ENCODE measurements at regions not wholly inside any gene's neighbourhood (a gene's known extent, or its start where the extent isn't known, plus 50 kb on each side); places are given as distances from the start of the nearest gene placed in this dataset.

DNA sequence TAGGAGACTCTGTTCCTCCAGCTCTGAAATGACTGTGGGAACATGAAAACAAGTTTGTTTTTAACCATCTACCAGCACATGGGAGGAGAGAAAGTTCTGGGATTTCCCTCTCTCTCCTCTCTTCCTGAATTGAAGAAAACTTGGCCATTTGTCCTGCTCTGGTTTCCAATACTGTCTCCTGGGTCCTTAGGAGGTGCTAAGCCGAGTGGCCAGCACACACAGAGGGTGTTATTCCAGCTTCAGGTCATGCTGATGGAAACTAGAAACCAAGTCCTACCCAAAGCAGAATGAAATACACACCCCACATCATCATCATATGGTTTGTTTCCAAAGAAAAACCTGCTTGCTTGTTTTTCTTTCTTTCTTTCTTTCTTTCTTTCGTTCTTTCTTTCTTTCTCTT, 172.7 kb downstream of the RPLP1 start:
- Histone ChIP-seq H3K36me3 (ENCODE audit: control insufficient read depth in 1 of 2, insufficient read depth in 2 of 2, low read depth in 1 of 2, low read length in 2 of 2) (no peaks in the 10 kb centered on the region), H3K27me3 (ENCODE audit: control insufficient read depth in 1 of 2, insufficient read depth in 1 of 2, low read length in 2 of 2) (peaks cover 20 to 61% of the 10 kb centered on the region in 2 experiments), H4K91ac (ENCODE audit: low read length) (no peak overlapping the region), H2BK15ac (ENCODE audit: low read depth, poor library complexity, severe bottlenecking) (no peak overlapping the region), H3K4me1 (ENCODE audit: control insufficient read depth, insufficient read depth, low read depth, low read length) (no peaks in the 10 kb centered on the region), H4K8ac (ENCODE audit: low read length) (no peak overlapping the region), H3K18ac (ENCODE audit: low read depth in 1 of 2, low read length in 2 of 2) (no peak overlapping the region), H2AK5ac (ENCODE audit: low read length, severe bottlenecking) (no peak overlapping the region), H3K9me3 (ENCODE audit: control insufficient read depth, low read length) (no peaks in the 10 kb centered on the region), H2AFZ (ENCODE audit: low read depth, low read length) (no peak overlapping the region), H3K4me3 (ENCODE audit: insufficient read depth in 1 of 2, low read depth in 1 of 2, low read length in 2 of 2) (no peak overlapping the region), H3K4me2 (ENCODE audit: low read length, poor library complexity, severe bottlenecking) (no peak overlapping the region), H2BK5ac (ENCODE audit: low read depth, low read length, poor library complexity, severe bottlenecking) (no peak overlapping the region), H2BK12ac (ENCODE audit: low read length in 2 of 2) (no peak overlapping the region), H3K4ac (ENCODE audit: low read depth in 1 of 2, low read length in 2 of 2) (no peak overlapping the region), H3K9ac (ENCODE audit: low read length) (no peak overlapping the region), H2BK120ac (ENCODE audit: low read depth, low read length) (no peak overlapping the region), H3K79me1 (replicated peaks; ENCODE audit: low read length, poor library complexity, severe bottlenecking) (no peaks in the 10 kb centered on the region), H3K14ac (ENCODE audit: low read length in 2 of 2) (no peak overlapping the region), H3K27ac (ENCODE audit: low read length, poor library complexity, severe bottlenecking) (no peak overlapping the region), H3K23ac (ENCODE audit: low read length in 2 of 2) (no peak overlapping the region)
- WGBS, result 23% methylated on average over 2 of the region's 2 CpGs
- DNase-seq, result no peak

DNA sequence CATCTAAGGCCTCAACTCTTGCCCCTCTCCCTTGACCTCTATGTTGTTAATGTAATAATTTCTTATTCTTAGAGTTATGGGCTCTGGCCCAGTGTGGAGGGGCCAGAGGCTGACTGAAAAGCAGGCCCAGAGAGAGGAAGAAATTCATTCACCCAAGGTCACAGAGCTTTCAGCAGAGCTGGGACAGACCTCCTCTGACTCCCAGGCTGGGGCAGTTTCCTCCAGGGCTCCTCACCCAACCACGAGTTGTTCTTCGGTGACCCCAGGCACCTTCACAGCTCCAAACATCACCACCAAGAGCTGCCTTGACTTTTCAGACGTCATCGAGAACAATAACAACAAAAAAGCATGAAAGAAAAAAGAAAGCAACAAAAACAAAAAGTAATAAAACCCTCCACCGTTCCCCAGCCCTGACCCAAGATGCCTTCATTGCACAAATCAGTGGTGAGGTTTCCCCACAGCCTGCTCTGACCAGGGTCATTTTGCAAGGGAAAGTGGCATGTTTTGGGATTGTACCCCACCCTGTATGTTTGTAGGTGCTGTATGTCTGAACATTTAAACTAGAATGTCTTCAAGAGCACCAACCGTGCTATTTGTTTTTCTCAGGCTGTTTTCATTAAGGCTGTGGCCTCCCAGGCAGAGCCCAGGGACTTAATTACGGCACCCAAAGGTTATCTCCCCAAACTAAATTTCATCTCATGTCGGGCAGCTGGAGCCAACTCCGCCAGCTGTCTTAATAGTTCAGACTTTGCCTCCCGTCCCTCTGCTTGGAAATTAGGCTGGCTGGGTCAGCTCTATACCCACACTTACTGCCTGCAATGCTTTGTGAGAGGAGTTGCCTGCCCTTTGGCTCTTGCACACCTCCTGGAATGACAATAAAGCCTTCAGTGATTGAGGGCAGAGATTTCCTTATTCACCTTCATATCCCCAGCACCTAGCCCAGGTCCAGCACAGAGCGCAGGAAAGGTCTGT, 173.8 kb downstream of the RPLP1 start:
- Histone ChIP-seq H3K4me2 (ENCODE audit: low read length, poor library complexity, severe bottlenecking) (no peak overlapping the region), H3K4ac (ENCODE audit: low read depth in 1 of 2, low read length in 2 of 2) (no peak overlapping the region), H2AFZ (ENCODE audit: low read depth, low read length) (no peak overlapping the region), H3K4me3 (ENCODE audit: insufficient read depth in 1 of 2, low read depth in 1 of 2, low read length in 2 of 2) (no peak overlapping the region), H3K9me3 (ENCODE audit: control insufficient read depth, low read length) (no peaks in the 10 kb centered on the region), H2BK12ac (ENCODE audit: low read length in 2 of 2) (no peak overlapping the region), H2BK15ac (ENCODE audit: low read depth, poor library complexity, severe bottlenecking) (no peak overlapping the region), H2BK120ac (ENCODE audit: low read depth, low read length) (no peak overlapping the region), H2AK5ac (ENCODE audit: low read length, severe bottlenecking) (no peak overlapping the region), H3K36me3 (ENCODE audit: control insufficient read depth in 1 of 2, insufficient read depth in 2 of 2, low read depth in 1 of 2, low read length in 2 of 2) (no peaks in the 10 kb centered on the region), H3K4me1 (ENCODE audit: control insufficient read depth, insufficient read depth, low read depth, low read length) (no peaks in the 10 kb centered on the region), H3K79me1 (replicated peaks; ENCODE audit: low read length, poor library complexity, severe bottlenecking) (no peaks in the 10 kb centered on the region), H3K18ac (ENCODE audit: low read depth in 1 of 2, low read length in 2 of 2) (no peak overlapping the region), H3K9ac (ENCODE audit: low read length) (no peak overlapping the region), H3K27ac (ENCODE audit: low read length, poor library complexity, severe bottlenecking) (no peak overlapping the region), H2BK5ac (ENCODE audit: low read depth, low read length, poor library complexity, severe bottlenecking) (no peak overlapping the region), H3K14ac (ENCODE audit: low read length in 2 of 2) (no peak overlapping the region), H4K8ac (ENCODE audit: low read length) (no peak overlapping the region), H3K23ac (ENCODE audit: low read length in 2 of 2) (no peak overlapping the region), H4K91ac (ENCODE audit: low read length) (no peak overlapping the region), H3K27me3 (ENCODE audit: control insufficient read depth in 1 of 2, insufficient read depth in 1 of 2, low read length in 2 of 2) (peaks cover 31 to 68% of the 10 kb centered on the region in 2 experiments)
- no peak for DNase-seq
- WGBS, result 83% methylated on average over 10 of the region's 11 CpGs

DNA sequence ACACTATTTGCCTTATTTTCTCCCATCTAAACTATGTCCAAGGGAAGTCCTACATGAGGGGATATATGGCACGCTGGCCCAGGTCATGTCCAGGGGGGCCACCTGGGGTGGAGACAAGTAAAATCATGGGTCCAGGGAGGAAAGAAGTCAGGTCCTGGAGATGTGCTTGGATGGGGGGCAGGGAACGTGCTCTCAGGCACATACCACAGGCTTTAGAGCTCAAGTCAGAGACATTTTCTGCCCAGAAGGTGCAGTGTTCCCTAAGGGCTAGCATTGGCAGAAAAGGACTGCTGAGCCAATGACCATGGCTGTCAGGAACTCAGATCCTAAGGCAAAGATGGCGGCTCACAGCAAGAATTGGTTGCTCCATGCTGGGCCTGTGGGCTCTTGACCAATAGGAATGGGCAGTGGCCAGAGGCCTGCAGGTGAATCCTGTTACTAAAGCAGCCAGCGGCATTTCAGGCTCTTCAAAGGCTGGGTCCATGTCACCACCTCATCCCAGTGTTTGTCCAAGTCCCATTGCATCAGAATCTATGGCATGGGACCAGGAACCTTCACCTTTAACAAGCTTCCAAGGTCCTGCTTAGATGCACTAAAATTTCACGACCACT, 175.0 kb downstream of the RPLP1 start:
- Histone ChIP-seq H3K4me1 (ENCODE audit: control insufficient read depth, insufficient read depth, low read depth, low read length) (no peaks in the 10 kb centered on the region), H3K27ac (ENCODE audit: low read length, poor library complexity, severe bottlenecking) (no peak overlapping the region), H3K4me2 (ENCODE audit: low read length, poor library complexity, severe bottlenecking) (no peak overlapping the region)

More for the DNA sequence above, 175.0 kb downstream of the RPLP1 start:
- Histone ChIP-seq H2BK120ac (ENCODE audit: low read depth, low read length) (no peak overlapping the region), H3K4ac (ENCODE audit: low read depth in 1 of 2, low read length in 2 of 2) (no peak overlapping the region), H2BK12ac (ENCODE audit: low read length in 2 of 2) (no peak overlapping the region), H4K91ac (ENCODE audit: low read length) (no peak overlapping the region), H3K14ac (ENCODE audit: low read length in 2 of 2) (no peak overlapping the region), H4K8ac (ENCODE audit: low read length) (no peak overlapping the region), H2AK5ac (ENCODE audit: low read length, severe bottlenecking) (no peak overlapping the region), H3K18ac (ENCODE audit: low read depth in 1 of 2, low read length in 2 of 2) (no peak overlapping the region), H2AFZ (ENCODE audit: low read depth, low read length) (no peak overlapping the region), H3K9me3 (ENCODE audit: control insufficient read depth, low read length) (no peaks in the 10 kb centered on the region), H2BK15ac (ENCODE audit: low read depth, poor library complexity, severe bottlenecking) (no peak overlapping the region), H2BK5ac (ENCODE audit: low read depth, low read length, poor library complexity, severe bottlenecking) (no peak overlapping the region), H3K79me1 (replicated peaks; ENCODE audit: low read length, poor library complexity, severe bottlenecking) (no peaks in the 10 kb centered on the region), H3K36me3 (ENCODE audit: control insufficient read depth in 1 of 2, insufficient read depth in 2 of 2, low read depth in 1 of 2, low read length in 2 of 2) (no peaks in the 10 kb centered on the region), H3K27me3 (ENCODE audit: control insufficient read depth in 1 of 2, insufficient read depth in 1 of 2, low read length in 2 of 2) (peaks cover 44 to 68% of the 10 kb centered on the region in 2 experiments), H3K23ac (ENCODE audit: low read length in 2 of 2) (no peak overlapping the region), H3K4me3 (ENCODE audit: insufficient read depth in 1 of 2, low read depth in 1 of 2, low read length in 2 of 2) (no peak overlapping the region), H3K9ac (ENCODE audit: low read length) (no peak overlapping the region)
- no peak for DNase-seq
- WGBS, result 77% methylated on average over 5 of the region's 5 CpGs
